AG04449 (cell line): ENCODE measurements at regions not wholly inside any gene's neighbourhood (a gene's known extent, or its start where the extent isn't known, plus 50 kb on each side); places are given as distances from the start of the nearest gene placed in this dataset.

Experiments
- CTCF ChIA-PET: fragments of 350-600 bp; formaldehyde crosslinking; extraction: SDS; loops from one replicate; lab custom pipeline; 2021; ENCODE audit warnings: antibody characterized with exemption; lab: Yijun Ruan, JAX
- POLR2A ChIA-PET: fragments of 400-600, 350-600 bp; formaldehyde crosslinking; extraction: SDS; loops from one replicate; lab custom pipeline; 2020; ENCODE audit warnings: antibody characterized with exemption, inconsistent platforms; lab: Yijun Ruan, JAX
- DNase-seq: peaks from one replicate; pipeline ENCODE4 v3.0.0-alpha.2; 2010; ENCODE audit warnings: low read depth, low spot score
- H3K4me3 ChIP-seq: 2 replicates; pipeline ENCODE4 v1.5.1; 2011; ENCODE audit warnings: low read depth, mild to moderate bottlenecking, control low read depth, low read length
- TF ChIP-seq, protein P1 (sequence below): IDR thresholded peaks from one replicate; pipeline ENCODE4 v1.5.1; 2011; ENCODE audit warnings: mild to moderate bottlenecking, moderate library complexity, low read length, control low read depth, inconsistent platforms; ENCODE audit not compliant: insufficient read depth; ENCODE audit errors: missing control alignments

DNA sequence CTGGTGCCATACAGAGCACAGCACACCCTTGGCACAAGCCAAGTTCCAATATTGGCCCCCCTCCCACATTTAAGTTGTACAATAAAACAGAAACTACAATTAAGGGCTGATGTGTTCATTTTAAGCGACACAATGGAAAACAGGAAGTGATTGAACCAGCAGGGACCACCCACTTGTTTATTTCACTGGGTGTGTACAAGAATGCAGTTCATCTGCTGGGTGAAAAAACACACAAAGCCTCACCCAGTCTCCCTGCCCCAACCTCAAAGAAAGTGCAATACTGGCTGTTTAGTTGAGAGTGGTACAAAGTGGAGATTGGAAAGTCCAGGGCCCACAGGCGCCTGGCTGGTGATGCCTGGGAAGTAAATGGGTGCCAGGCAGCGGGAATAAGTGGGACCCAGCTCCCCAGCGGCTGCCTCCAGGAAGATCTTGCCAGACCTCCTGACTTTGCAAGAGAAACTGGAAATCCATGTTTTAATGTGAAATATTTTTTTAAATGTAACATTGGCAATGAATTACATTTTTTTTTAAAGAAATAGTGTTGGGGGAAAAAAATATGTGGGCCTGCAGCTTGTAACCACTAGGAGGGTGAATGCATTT, 322.1 kb downstream of the ZNF536 start:
- no peak for DNase-seq
- no peak overlapping the region for H3K4me3 ChIP-seq
- POLR2A ChIA-PET, result no interaction called here
- TF ChIP-seq, protein P1, sequence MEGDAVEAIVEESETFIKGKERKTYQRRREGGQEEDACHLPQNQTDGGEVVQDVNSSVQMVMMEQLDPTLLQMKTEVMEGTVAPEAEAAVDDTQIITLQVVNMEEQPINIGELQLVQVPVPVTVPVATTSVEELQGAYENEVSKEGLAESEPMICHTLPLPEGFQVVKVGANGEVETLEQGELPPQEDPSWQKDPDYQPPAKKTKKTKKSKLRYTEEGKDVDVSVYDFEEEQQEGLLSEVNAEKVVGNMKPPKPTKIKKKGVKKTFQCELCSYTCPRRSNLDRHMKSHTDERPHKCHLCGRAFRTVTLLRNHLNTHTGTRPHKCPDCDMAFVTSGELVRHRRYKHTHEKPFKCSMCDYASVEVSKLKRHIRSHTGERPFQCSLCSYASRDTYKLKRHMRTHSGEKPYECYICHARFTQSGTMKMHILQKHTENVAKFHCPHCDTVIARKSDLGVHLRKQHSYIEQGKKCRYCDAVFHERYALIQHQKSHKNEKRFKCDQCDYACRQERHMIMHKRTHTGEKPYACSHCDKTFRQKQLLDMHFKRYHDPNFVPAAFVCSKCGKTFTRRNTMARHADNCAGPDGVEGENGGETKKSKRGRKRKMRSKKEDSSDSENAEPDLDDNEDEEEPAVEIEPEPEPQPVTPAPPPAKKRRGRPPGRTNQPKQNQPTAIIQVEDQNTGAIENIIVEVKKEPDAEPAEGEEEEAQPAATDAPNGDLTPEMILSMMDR, result no peak
- CTCF ChIA-PET, result interaction anchor here (0.6 to 2.0 kb wide), 4 partner anchors 11 to 410 kb away, joined by 3 to 18 read pairs (median 4); no protein-coding TSS in a partner anchor

DNA sequence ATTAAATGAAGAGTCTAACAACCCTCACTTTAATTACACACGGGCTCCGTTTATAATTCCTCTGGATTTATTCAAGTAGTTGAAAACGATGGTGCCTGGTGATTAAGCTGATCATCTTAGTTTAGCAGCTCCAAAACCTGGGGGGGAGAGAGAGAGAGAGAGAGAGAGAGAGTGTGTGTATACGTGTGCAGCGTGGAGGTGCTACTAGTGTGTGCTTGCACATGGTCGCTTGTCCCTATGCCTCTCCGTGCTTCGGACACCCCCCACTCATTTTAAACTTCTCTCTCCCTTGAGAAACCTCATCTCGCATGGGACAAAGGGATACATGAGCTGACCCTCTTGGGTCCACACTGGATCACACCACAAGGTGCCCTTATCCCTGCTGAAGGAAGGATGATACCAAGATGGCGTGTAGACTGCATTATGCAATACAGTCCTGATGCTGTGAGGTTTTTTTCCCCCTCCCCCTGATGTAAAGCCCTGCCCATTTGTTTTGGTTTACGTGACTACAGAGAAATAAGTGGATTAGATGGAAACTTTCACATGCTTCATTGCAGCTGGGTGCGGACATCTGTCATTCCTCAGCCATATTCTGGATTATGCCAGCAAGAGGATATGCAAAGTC, 320.8 kb downstream of the ZNF536 start:
- no peak for DNase-seq
- ChIA-PET POLR2A (no interaction called here), CTCF (interaction anchor here (0.7 to 2.0 kb wide), 2 partner anchors 10 to 1532 kb away, joined by 3 to 18 read pairs; no protein-coding TSS in a partner anchor)
- TF ChIP-seq, protein P1, result no peak
- H3K4me3 ChIP-seq, result no peak overlapping the region

DNA sequence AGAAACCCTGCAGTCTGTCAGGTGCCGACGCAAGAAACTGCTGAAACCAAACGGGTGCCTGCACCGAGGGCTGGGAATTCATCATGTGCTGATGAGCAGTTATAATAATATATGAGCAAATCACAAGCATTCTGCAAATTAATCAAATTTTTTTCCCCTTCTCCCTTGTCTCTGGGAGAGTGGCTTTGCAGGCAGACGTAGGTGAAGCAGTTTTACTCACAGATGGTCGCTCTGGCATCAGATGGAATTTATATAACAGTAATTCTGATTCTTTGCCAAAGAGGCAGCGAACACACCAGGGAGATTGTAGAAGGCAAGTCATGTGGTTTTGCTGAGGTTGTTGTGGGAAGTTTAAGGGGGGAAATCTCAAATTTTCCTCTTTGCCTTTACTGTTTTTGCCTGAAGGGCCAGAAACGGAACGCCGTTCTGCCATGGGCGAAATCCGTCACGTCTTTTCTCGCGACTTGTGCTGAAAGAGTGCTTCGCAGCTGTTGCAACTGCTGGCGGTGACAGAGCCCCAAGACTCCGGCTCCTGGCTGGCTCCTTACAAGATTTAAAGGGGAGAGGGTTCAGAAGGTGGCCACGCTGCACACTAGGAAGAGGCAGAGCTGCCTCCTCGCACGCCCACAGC, 320.1 kb downstream of the ZNF536 start:
- POLR2A ChIA-PET, result no interaction called here
- TF ChIP-seq, protein P1, result no peak
- no peak overlapping the region for H3K4me3 ChIP-seq
- CTCF ChIA-PET, result interaction anchor here (2.0 kb wide), 1 partner anchor 9 kb away, joined by 18 read pairs; no protein-coding TSS in a partner anchor
- no peak for DNase-seq

DNA sequence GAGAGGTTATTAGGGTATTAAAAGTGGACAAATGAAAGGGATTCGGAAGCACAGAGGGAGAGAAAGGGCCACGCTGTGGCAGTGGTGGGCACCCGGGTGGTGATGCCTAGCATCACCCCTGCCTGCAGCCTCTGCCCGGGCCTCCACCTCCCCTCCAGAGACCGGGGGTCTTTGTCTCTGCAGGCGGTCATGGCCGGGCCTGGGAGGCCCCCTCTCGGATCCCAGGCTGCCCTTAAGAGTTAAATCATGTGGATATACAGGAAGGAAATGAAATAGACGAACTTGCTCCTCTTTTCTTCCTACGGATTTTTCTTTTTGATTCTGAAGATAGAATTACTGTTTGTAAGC, 319.6 kb downstream of the ZNF536 start:
- TF ChIP-seq, protein P1, result no peak
- no peak overlapping the region for H3K4me3 ChIP-seq
- POLR2A ChIA-PET, result no interaction called here
- DNase-seq, result no peak
- CTCF ChIA-PET, result no interaction called here

DNA sequence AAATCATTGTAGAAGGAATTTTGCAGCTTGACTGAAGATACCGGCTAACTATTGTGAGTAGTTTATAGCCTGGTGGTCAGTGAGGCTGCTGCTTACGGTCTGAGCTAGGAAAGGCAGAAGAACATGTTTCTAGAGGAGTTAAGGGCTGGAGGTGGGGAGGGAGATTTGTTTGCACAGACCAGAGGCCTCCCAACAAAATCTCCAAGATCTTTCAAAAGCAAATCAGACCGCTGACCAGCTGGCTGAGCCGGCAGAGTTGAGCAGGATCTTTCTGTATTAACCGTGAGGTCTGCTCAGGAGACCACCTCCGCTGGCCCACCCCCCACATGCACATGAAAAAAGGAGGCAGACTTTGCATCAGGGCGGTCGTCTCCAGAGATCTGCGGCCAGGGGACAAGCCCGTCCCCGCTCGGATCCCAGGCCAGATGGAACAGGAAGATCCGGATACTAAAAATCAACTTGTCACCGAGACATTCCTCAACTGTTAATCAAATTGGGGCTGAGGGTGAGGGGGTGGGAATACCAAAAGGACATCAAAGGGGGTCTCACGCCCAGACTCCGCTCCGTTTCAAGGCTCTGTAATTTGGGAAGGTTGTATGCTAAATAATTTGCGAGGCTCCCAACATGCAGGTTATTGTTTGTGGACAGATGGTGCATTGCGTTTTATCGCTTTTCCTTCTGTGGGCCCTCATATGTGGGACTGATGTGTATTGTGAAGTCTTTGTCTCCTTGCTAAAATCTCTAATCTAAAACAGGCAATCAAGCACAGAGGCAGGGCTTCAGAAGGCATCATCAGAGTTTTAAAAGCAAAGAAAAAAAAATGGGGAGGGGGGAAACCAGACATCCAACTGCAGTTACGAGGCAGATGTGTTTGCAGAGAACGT, 319.0 kb downstream of the ZNF536 start:
- no peak overlapping the region for H3K4me3 ChIP-seq
- CTCF ChIA-PET, result no interaction called here
- DNase-seq, result no peak
- TF ChIP-seq, protein P1, result no peak
- POLR2A ChIA-PET, result no interaction called here
